ENCODE measurements at regions not wholly inside any gene's neighbourhood (a gene's known extent, or its start where the extent isn't known, plus 50 kb on each side); places are given as distances from the start of the nearest gene placed in this dataset.

GRCh38 chr2:16035747-16036745, 95.7 kb downstream of the MYCN start:
- Histone ChIP-seq H3K27ac (ENCODE audit: low read depth, low read length) (no peak overlapping the region), H3K36me3 (ENCODE audit: control insufficient read depth in 2 of 3, insufficient read depth in 3 of 3, low read length in 3 of 3) (no peaks in the 10 kb centered on the region), H3K4me3 (ENCODE audit: low read length) (no peak overlapping the region), H3K9me3 (ENCODE audit: control insufficient read depth in 2 of 3, low read length in 3 of 3) (no peaks in the 10 kb centered on the region), H3K27me3 (ENCODE audit: control insufficient read depth in 2 of 2, insufficient read depth in 2 of 2, low read length in 2 of 2) (no peaks in the 10 kb centered on the region), H3K4me1 (ENCODE audit: control insufficient read depth in 2 of 2, insufficient read depth in 2 of 2, low read length in 2 of 2) (no peaks in the 10 kb centered on the region)
- H3K4me1 Mint-ChIP-seq = no peaks in the 10 kb centered on the region
- POLR2A ChIA-PET = no interaction called here
- intact Hi-C loops (cut with micrococcal nuclease) = loop anchor here in 1 of 2 donors (1.0 kb wide), 1 partner anchor 97 kb away; no protein-coding TSS in a partner anchor
- H3K27me3 Mint-ChIP-seq = peaks cover 0 to 5% (median 0%) of the 10 kb centered on the region in 5 donors
- H3K36me3 Mint-ChIP-seq = no peaks in the 10 kb centered on the region
- no peak for DNase-seq
- CTCF ChIA-PET = no interaction called here
- no peak overlapping the region for H3K4me3 Mint-ChIP-seq
- H3K9me3 Mint-ChIP-seq = no peaks in the 10 kb centered on the region
- no peak for ATAC-seq
- H3K27ac Mint-ChIP-seq = peak overlapping the region in 1 of 9 donors; percentile 53

- no peak overlapping the region for H3K27ac ChIP-seq (ENCODE audit: low read depth, low read length)
- POLR2A ChIA-PET = no interaction called here
- Mint-ChIP-seq H3K27ac (no peak overlapping the region), H3K36me3 (no peaks in the 10 kb centered on the region), H3K27me3 (peaks cover 0 to 2% (median 0%) of the 10 kb centered on the region in 5 donors), H3K4me1 (no peaks in the 10 kb centered on the region), H3K4me3 (no peak overlapping the region), H3K9me3 (no peaks in the 10 kb centered on the region)
- ATAC-seq (no peak), DNase-seq (no peak)
- intact Hi-C loops (cut with micrococcal nuclease) = loop anchor here in 1 of 2 donors (1.0 kb wide), 1 partner anchor 96 kb away; no protein-coding TSS in a partner anchor
- no peaks in the 10 kb centered on the region for H3K27me3 ChIP-seq (ENCODE audit: control insufficient read depth in 2 of 2, insufficient read depth in 2 of 2, low read length in 2 of 2)
- no peaks in the 10 kb centered on the region for H3K4me1 ChIP-seq (ENCODE audit: control insufficient read depth in 2 of 2, insufficient read depth in 2 of 2, low read length in 2 of 2)
- no peak overlapping the region for H3K4me3 ChIP-seq (ENCODE audit: low read length)
- no peaks in the 10 kb centered on the region for H3K36me3 ChIP-seq (ENCODE audit: control insufficient read depth in 2 of 3, insufficient read depth in 3 of 3, low read length in 3 of 3)
- H3K9me3 ChIP-seq (ENCODE audit: control insufficient read depth in 2 of 3, low read length in 3 of 3) = no peaks in the 10 kb centered on the region
- CTCF ChIA-PET = no interaction called here
These were observed 94.8 kb downstream of the MYCN start for GRCh38 chr2:16034975-16035746.

GRCh38 chr2:16034151-16034974, 94.0 kb downstream of the MYCN start:
- H3K36me3 ChIP-seq (ENCODE audit: control insufficient read depth in 2 of 3, insufficient read depth in 3 of 3, low read length in 3 of 3) = no peaks in the 10 kb centered on the region
- H3K27ac ChIP-seq (ENCODE audit: low read depth, low read length) = no peak overlapping the region
- Mint-ChIP-seq H3K27me3 (no peaks in the 10 kb centered on the region), H3K9me3 (no peaks in the 10 kb centered on the region), H3K36me3 (no peaks in the 10 kb centered on the region), H3K27ac (no peak overlapping the region), H3K4me1 (no peaks in the 10 kb centered on the region), H3K4me3 (no peak overlapping the region)
- ChIA-PET POLR2A (no interaction called here), CTCF (interaction anchor here (1.5 to 1.7 kb wide), 2 partner anchors 91 to 94 kb away, joined by 6 to 8 read pairs; partner anchors contain the start of gene MYCN)
- no peaks in the 10 kb centered on the region for H3K9me3 ChIP-seq (ENCODE audit: control insufficient read depth in 2 of 3, low read length in 3 of 3)
- no peaks in the 10 kb centered on the region for H3K27me3 ChIP-seq (ENCODE audit: control insufficient read depth in 2 of 2, insufficient read depth in 2 of 2, low read length in 2 of 2)
- H3K4me3 ChIP-seq (ENCODE audit: low read length) = no peak overlapping the region
- H3K4me1 ChIP-seq (ENCODE audit: control insufficient read depth in 2 of 2, insufficient read depth in 2 of 2, low read length in 2 of 2) = no peaks in the 10 kb centered on the region
- ATAC-seq (no peak), DNase-seq (no peak)
- intact Hi-C loops (cut with micrococcal nuclease) = no loop called here

GRCh38 chr2:16033032-16033293, 92.6 kb downstream of the MYCN start:
- no peaks in the 10 kb centered on the region for H3K27me3 Mint-ChIP-seq
- no peaks in the 10 kb centered on the region for H3K36me3 ChIP-seq (ENCODE audit: control insufficient read depth in 2 of 3, insufficient read depth in 3 of 3, low read length in 3 of 3)
- ChIA-PET POLR2A (no interaction called here), CTCF (interaction anchor here (0.6 to 1.7 kb wide), 2 partner anchors 87 to 93 kb away, joined by 6 to 8 read pairs; partner anchors contain the start of gene MYCN)
- intact Hi-C loops (cut with micrococcal nuclease) = no loop called here
- H3K4me1 Mint-ChIP-seq = no peaks in the 10 kb centered on the region
- H3K9me3 Mint-ChIP-seq = no peaks in the 10 kb centered on the region
- H3K27ac ChIP-seq (ENCODE audit: low read depth, low read length) = no peak overlapping the region
- no peak overlapping the region for H3K4me3 ChIP-seq (ENCODE audit: low read length)
- no peak overlapping the region for H3K4me3 Mint-ChIP-seq
- H3K9me3 ChIP-seq (ENCODE audit: control insufficient read depth in 2 of 3, low read length in 3 of 3) = no peaks in the 10 kb centered on the region
- H3K27me3 ChIP-seq (ENCODE audit: control insufficient read depth in 2 of 2, insufficient read depth in 2 of 2, low read length in 2 of 2) = no peaks in the 10 kb centered on the region
- H3K4me1 ChIP-seq (ENCODE audit: control insufficient read depth in 2 of 2, insufficient read depth in 2 of 2, low read length in 2 of 2) = no peaks in the 10 kb centered on the region
- H3K36me3 Mint-ChIP-seq = no peaks in the 10 kb centered on the region
- DNase-seq = no peak
- ATAC-seq = no peak
- no peak overlapping the region for H3K27ac Mint-ChIP-seq

- Mint-ChIP-seq H3K27ac (peak overlapping the region in 1 of 9 donors; percentile 8), H3K36me3 (no peaks in the 10 kb centered on the region), H3K4me1 (no peaks in the 10 kb centered on the region), H3K9me3 (no peaks in the 10 kb centered on the region), H3K4me3 (no peak overlapping the region), H3K27me3 (no peaks in the 10 kb centered on the region)
- Histone ChIP-seq H3K36me3 (ENCODE audit: control insufficient read depth in 2 of 3, insufficient read depth in 3 of 3, low read length in 3 of 3) (no peaks in the 10 kb centered on the region), H3K9me3 (ENCODE audit: control insufficient read depth in 2 of 3, low read length in 3 of 3) (no peaks in the 10 kb centered on the region), H3K4me1 (ENCODE audit: control insufficient read depth in 2 of 2, insufficient read depth in 2 of 2, low read length in 2 of 2) (no peaks in the 10 kb centered on the region), H3K27ac (ENCODE audit: low read depth, low read length) (no peak overlapping the region), H3K4me3 (ENCODE audit: low read length) (no peak overlapping the region), H3K27me3 (ENCODE audit: control insufficient read depth in 2 of 2, insufficient read depth in 2 of 2, low read length in 2 of 2) (no peaks in the 10 kb centered on the region)
- ATAC-seq (no peak), DNase-seq (no peak)
- intact Hi-C loops (cut with micrococcal nuclease) = no loop called here
- ChIA-PET CTCF (interaction anchor here (0.8 kb wide), 1 partner anchor 26 kb away, joined by 3 read pairs; no protein-coding TSS in a partner anchor), POLR2A (no interaction called here)
These were observed 92.1 kb downstream of the MYCN start for GRCh38 chr2:16032282-16033031.

GRCh38 chr2:16031848-16032159, 91.5 kb downstream of the MYCN start:
- no peak for DNase-seq
- H3K27me3 ChIP-seq (ENCODE audit: control insufficient read depth in 2 of 2, insufficient read depth in 2 of 2, low read length in 2 of 2) = no peaks in the 10 kb centered on the region
- Mint-ChIP-seq H3K9me3 (no peaks in the 10 kb centered on the region), H3K4me3 (no peak overlapping the region), H3K27ac (no peak overlapping the region), H3K36me3 (no peaks in the 10 kb centered on the region), H3K27me3 (no peaks in the 10 kb centered on the region), H3K4me1 (no peaks in the 10 kb centered on the region)
- H3K4me3 ChIP-seq (ENCODE audit: low read length) = no peak overlapping the region
- H3K9me3 ChIP-seq (ENCODE audit: control insufficient read depth in 2 of 3, low read length in 3 of 3) = no peaks in the 10 kb centered on the region
- intact Hi-C loops (cut with micrococcal nuclease) = no loop called here
- ATAC-seq = no peak
- ChIA-PET POLR2A (no interaction called here), CTCF (interaction anchor here (0.8 kb wide), 1 partner anchor 26 kb away, joined by 3 read pairs; no protein-coding TSS in a partner anchor)
- no peak overlapping the region for H3K27ac ChIP-seq (ENCODE audit: low read depth, low read length)
- no peaks in the 10 kb centered on the region for H3K4me1 ChIP-seq (ENCODE audit: control insufficient read depth in 2 of 2, insufficient read depth in 2 of 2, low read length in 2 of 2)
- H3K36me3 ChIP-seq (ENCODE audit: control insufficient read depth in 2 of 3, insufficient read depth in 3 of 3, low read length in 3 of 3) = no peaks in the 10 kb centered on the region

Measured in naive thymus-derived CD4-positive, alpha-beta T cell (primary cell).